Liver (tissue), 3 donors: ENCODE measurements at regions not wholly inside any gene's neighbourhood (a gene's known extent, or its start where the extent isn't known, plus 50 kb on each side); places are given as distances from the start of the nearest gene placed in this dataset.

ENCODE experiments used
- ATF3 ChIP-seq: IDR thresholded peaks from 2 replicates; pipeline ENCODE4 v1.6.1; 2016; ENCODE audit warnings: antibody characterized with exemption
- EGR1 ChIP-seq, 2 donors: IDR thresholded peaks; 2 replicates each; pipeline ENCODE4 v1.6.1; 2016 to 2018; ENCODE audit warnings: antibody characterized with exemption in 2 of 2, low read depth in 2 of 2
- FOXA1 ChIP-seq: IDR thresholded peaks from 2 replicates; pipeline ENCODE4 v1.6.1; 2016; ENCODE audit warnings: antibody characterized with exemption
- RAD21 ChIP-seq, 2 donors: IDR thresholded peaks; 2 replicates each; pipeline ENCODE4 v1.6.1; 2016; ENCODE audit warnings: antibody characterized with exemption in 2 of 2, mild to moderate bottlenecking in 2 of 2
- SP1 ChIP-seq: IDR thresholded peaks from 2 replicates; pipeline ENCODE4 v1.6.1; 2018; ENCODE audit warnings: antibody characterized with exemption, mild to moderate bottlenecking
- TAF1 ChIP-seq: conservative IDR thresholded peaks from 2 replicates; pipeline ENCODE4 v1.6.1; 2016; ENCODE audit warnings: antibody characterized with exemption, mild to moderate bottlenecking
- TF ChIP-seq, protein P1 (sequence below): fragments of 150-350 bp; IDR thresholded peaks from 2 replicates; pipeline ENCODE4 v1.5.1; 2017; ENCODE audit warnings: improper control_type of control experiment, low read depth, low read length; ENCODE audit not compliant: missing input control
- TF ChIP-seq, protein P2 (sequence below): IDR thresholded peaks from 2 replicates; pipeline ENCODE4 v1.6.1; 2016; ENCODE audit warnings: antibody characterized with exemption, mild to moderate bottlenecking
- TF ChIP-seq, protein P3 (sequence below): IDR thresholded peaks from 2 replicates; pipeline ENCODE4 v1.6.1; 2016; ENCODE audit warnings: antibody characterized with exemption
- donor health status: healthy.
- donor health status: healthy.

- TF ChIP-seq, protein P1, sequence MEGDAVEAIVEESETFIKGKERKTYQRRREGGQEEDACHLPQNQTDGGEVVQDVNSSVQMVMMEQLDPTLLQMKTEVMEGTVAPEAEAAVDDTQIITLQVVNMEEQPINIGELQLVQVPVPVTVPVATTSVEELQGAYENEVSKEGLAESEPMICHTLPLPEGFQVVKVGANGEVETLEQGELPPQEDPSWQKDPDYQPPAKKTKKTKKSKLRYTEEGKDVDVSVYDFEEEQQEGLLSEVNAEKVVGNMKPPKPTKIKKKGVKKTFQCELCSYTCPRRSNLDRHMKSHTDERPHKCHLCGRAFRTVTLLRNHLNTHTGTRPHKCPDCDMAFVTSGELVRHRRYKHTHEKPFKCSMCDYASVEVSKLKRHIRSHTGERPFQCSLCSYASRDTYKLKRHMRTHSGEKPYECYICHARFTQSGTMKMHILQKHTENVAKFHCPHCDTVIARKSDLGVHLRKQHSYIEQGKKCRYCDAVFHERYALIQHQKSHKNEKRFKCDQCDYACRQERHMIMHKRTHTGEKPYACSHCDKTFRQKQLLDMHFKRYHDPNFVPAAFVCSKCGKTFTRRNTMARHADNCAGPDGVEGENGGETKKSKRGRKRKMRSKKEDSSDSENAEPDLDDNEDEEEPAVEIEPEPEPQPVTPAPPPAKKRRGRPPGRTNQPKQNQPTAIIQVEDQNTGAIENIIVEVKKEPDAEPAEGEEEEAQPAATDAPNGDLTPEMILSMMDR, result no peak
- TF ChIP-seq, protein P2, sequence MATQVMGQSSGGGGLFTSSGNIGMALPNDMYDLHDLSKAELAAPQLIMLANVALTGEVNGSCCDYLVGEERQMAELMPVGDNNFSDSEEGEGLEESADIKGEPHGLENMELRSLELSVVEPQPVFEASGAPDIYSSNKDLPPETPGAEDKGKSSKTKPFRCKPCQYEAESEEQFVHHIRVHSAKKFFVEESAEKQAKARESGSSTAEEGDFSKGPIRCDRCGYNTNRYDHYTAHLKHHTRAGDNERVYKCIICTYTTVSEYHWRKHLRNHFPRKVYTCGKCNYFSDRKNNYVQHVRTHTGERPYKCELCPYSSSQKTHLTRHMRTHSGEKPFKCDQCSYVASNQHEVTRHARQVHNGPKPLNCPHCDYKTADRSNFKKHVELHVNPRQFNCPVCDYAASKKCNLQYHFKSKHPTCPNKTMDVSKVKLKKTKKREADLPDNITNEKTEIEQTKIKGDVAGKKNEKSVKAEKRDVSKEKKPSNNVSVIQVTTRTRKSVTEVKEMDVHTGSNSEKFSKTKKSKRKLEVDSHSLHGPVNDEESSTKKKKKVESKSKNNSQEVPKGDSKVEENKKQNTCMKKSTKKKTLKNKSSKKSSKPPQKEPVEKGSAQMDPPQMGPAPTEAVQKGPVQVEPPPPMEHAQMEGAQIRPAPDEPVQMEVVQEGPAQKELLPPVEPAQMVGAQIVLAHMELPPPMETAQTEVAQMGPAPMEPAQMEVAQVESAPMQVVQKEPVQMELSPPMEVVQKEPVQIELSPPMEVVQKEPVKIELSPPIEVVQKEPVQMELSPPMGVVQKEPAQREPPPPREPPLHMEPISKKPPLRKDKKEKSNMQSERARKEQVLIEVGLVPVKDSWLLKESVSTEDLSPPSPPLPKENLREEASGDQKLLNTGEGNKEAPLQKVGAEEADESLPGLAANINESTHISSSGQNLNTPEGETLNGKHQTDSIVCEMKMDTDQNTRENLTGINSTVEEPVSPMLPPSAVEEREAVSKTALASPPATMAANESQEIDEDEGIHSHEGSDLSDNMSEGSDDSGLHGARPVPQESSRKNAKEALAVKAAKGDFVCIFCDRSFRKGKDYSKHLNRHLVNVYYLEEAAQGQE, result no peak
- TF ChIP-seq SP1 (no peak), ATF3 (no peak), EGR1 (IDR thresholded peaks at IDR 0.05; ENCODE audit: low read depth in 2 of 2) (no peak), TAF1 (no peak), RAD21 (IDR thresholded peaks at IDR 0.05) (no peak), FOXA1 (no peak)
- TF ChIP-seq, protein P3, sequence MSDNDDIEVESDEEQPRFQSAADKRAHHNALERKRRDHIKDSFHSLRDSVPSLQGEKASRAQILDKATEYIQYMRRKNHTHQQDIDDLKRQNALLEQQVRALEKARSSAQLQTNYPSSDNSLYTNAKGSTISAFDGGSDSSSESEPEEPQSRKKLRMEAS, result no peak
These were observed 255.1 kb upstream of the THSD7B start for GRCh38 chr2:136510244-136510643.
